ENCODE measurements at regions not wholly inside any gene's neighbourhood (a gene's known extent, or its start where the extent isn't known, plus 50 kb on each side); places are given as distances from the start of the nearest gene placed in this dataset.
"Not testable (repeated sequence)": the region's sequence is repeated elsewhere in the genome, so short reads cannot be mapped to it uniquely, and the experiment has no call there.

GRCh38 chr2:186164325-186164724 is 321.7 kb upstream of the ZC3H15 start:
- no peaks in the 10 kb centered on the region for H3K4me1 ChIP-seq
- DNase-seq (no peak), ATAC-seq (no peak)
- H3K4me3 ChIP-seq: no peak overlapping the region
- peaks cover 0 to 5% (median 0%) of the 10 kb centered on the region in 12 donors for H3K9me3 ChIP-seq
- H3K36me3 ChIP-seq: no peaks in the 10 kb centered on the region
- TF ChIP-seq POLR2A (IDR thresholded peaks at IDR 0.05): no peak
- TF ChIP-seq CTCF (IDR thresholded peaks at IDR 0.05): no peak
- no peaks in the 10 kb centered on the region for H3K27me3 ChIP-seq
- no peak overlapping the region for H3K27ac ChIP-seq
- intact Hi-C loops (cut with DNase I): no loop called here
- WGBS, 4 donors: 95 to 99% (median 97%) methylated on average over 2 of the region's 2 CpGs

- ATAC-seq (no peak), DNase-seq (no peak)
- TF ChIP-seq CTCF (IDR thresholded peaks at IDR 0.05): no peak
- TF ChIP-seq POLR2A (IDR thresholded peaks at IDR 0.05): no peak
- H3K27ac ChIP-seq: no peak overlapping the region
- WGBS, 4 donors: 92 to 96% (median 96%) methylated on average over 1 of the region's 1 CpG
- H3K4me3 ChIP-seq: no peak overlapping the region
- no peaks in the 10 kb centered on the region for H3K9me3 ChIP-seq
- intact Hi-C loops (cut with DNase I): no loop called here
- H3K36me3 ChIP-seq: no peaks in the 10 kb centered on the region
- no peaks in the 10 kb centered on the region for H3K4me1 ChIP-seq
- H3K27me3 ChIP-seq: no peaks in the 10 kb centered on the region
These were observed 315.4 kb upstream of the ZC3H15 start for GRCh38 chr2:186170693-186171092.

- peaks cover 0 to under 1% (median 0%) of the 10 kb centered on the region in 12 donors for H3K9me3 ChIP-seq
- 77 to 89% (median 81%) methylated on average over 1 of the region's 1 CpG for WGBS, 4 donors
These were observed 304.4 kb upstream of the ZC3H15 start for GRCh38 chr2:186181625-186182024.

GRCh38 chr2:186182366-186182765 is 303.7 kb upstream of the ZC3H15 start:
- H3K9me3 ChIP-seq; H3K36me3 ChIP-seq; intact Hi-C loops (cut with DNase I); H3K4me1 ChIP-seq; H3K27ac ChIP-seq; H3K27me3 ChIP-seq; H3K4me3 ChIP-seq; ATAC-seq; DNase-seq: not testable (repeated sequence)
- WGBS, 4 donors: 90 to 94% (median 91%) methylated on average over 10 of the region's 10 CpGs

More at GRCh38 chr2:186181625-186182024, 304.4 kb upstream of the ZC3H15 start:
- Histone ChIP-seq H3K27me3 (no peaks in the 10 kb centered on the region), H3K27ac (no peak overlapping the region), H3K4me1 (no peaks in the 10 kb centered on the region), H3K36me3 (no peaks in the 10 kb centered on the region), H3K4me3 (no peak overlapping the region)
- ATAC-seq: no peak
- no peak for TF ChIP-seq CTCF (IDR thresholded peaks at IDR 0.05)
- TF ChIP-seq POLR2A (IDR thresholded peaks at IDR 0.05): no peak
- intact Hi-C loops (cut with DNase I): no loop called here
- no peak for DNase-seq

GRCh38 chr2:186183406-186183805 is 302.7 kb upstream of the ZC3H15 start:
- Histone ChIP-seq H3K27me3 (no peaks in the 10 kb centered on the region), H3K9me3 (peaks cover 0 to 4% (median 0%) of the 10 kb centered on the region in 12 donors), H3K27ac (no peak overlapping the region), H3K4me3 (no peak overlapping the region), H3K36me3 (no peaks in the 10 kb centered on the region), H3K4me1 (no peaks in the 10 kb centered on the region)
- intact Hi-C loops (cut with DNase I): no loop called here
- 67 to 81% (median 69%) methylated on average over 3 of the region's 3 CpGs for WGBS, 4 donors
- ATAC-seq (no peak), DNase-seq (no peak)
- TF ChIP-seq POLR2A (IDR thresholded peaks at IDR 0.05) (no peak), CTCF (IDR thresholded peaks at IDR 0.05) (no peak)
